ENCODE measurements at regions not wholly inside any gene's neighbourhood (a gene's known extent, or its start where the extent isn't known, plus 50 kb on each side); places are given as distances from the start of the nearest gene placed in this dataset.

GRCh38 chr12:45674181-45674977 lies 55.1 kb upstream of the ARID2 start:
- DNase-seq = peak; percentile 72

- no peak for DNase-seq
Observed at GRCh38 chr12:45675534-45675933, 54.0 kb upstream of the ARID2 start.
